Embryonic facial prominence (tissue), 1 donor: ENCODE measurements at regions not wholly inside any gene's neighbourhood (a gene's known extent, or its start where the extent isn't known, plus 50 kb on each side); places are given as distances from the start of the nearest gene placed in this dataset.

Experiments used
- DNase-seq: peaks from one replicate; pipeline ENCODE4 v3.0.0-alpha.2; 2016; ENCODE audit errors: extremely low spot score

GRCh38 chr2:64854773-64855237 lies 134.4 kb upstream of the SLC1A4 start:
- DNase-seq: no peak

- DNase-seq: no peak
Measured at GRCh38 chr2:64857581-64858471, 131.4 kb upstream of the SLC1A4 start.

GRCh38 chr2:64858541-64859311 lies 130.5 kb upstream of the SLC1A4 start:
- DNase-seq: no peak

DNA sequence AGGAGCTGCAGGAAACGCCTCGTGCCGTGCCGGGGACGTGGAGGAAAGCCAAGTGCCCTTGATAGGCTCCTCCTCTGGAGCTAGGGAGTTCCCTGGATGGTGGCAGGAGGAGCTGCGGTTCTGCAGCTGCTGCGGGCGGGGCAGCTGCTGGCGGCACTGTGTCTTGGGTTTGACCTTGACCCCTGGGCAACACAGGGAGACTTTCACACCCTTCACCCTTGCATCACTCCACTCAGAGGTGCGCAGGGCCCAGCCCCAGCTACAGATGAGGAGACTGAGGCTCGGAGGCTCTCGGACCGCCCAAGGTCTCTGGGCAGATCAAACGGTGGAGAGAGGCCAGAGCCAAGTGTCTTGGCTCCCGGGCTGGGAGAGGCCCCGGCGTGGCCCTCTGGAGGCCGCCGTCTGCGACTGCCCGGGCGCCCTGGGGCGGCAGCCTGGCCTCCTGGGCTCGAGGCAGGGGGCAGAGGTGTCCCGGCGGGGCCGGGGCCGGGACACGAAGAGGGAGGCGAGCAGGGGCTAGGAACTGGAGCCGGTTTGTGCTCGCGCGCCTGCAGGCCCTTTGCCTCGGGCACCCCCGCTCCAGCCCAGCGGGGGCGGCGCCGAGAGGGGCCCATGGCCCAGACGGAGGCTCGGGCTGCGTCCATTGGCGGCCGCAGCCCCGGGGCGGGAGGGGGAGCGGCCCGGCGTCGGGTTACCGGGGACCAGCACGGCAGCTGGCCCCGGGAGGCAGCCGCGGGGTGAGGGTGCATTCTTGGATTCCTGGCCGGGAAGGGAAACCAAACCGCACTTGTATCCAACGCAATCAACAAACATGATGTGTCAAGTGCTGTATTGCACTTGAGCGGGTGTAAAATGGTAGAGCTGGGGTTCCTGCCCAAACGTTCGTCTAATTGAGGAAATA lies 129.6 kb upstream of the SLC1A4 start:
- no peak for DNase-seq

DNA sequence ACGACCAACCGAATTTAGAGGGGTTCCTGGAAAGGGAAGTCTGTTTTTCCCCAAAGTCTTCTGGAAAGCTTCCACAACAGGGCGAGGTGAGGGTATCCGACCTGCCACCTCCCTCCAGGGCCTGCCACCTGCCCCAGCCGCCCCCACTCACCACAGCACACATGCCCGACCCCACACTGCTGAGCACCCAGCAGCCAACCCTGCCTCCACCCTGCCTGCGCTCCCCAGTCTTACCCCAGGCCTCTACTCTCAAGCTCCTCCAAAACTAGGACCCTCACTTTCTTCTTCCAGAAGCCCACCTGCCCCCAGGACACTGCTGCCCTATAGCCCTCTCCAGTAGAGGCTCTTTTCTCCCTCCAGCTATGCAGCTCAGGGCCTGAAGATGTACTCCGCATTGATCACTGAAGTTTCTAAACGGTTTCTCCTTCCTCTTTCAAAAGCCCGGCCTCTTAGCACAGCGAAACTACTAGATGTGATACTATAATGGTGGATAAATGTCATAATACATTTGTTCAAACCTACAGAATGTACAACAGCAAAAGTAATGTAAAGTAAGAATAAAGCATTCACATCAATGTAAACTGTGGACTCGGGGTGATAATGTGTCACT lies 128.8 kb upstream of the SLC1A4 start:
- no peak for DNase-seq

DNA sequence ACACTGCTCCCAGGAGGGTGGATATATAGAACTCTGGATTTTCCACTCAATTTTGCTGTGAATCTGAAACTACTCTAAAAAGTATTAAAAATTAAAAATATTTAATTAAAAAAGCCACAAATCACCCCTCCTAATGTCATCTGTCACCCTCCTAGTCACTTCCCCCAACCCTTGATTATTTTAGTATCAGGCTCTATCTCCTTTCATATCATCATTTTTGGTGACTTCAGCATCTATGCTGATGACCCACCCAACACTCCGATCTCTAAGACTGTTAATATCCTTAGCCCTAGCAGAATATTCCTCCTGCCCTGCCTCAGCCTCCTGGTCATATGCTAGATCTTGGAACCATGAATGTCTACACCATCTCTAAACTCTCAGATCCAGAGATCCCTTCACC lies 128.3 kb upstream of the SLC1A4 start:
- no peak for DNase-seq

- no peak for DNase-seq
Measured at GRCh38 chr2:64861452-64862397, 127.5 kb upstream of the SLC1A4 start.

GRCh38 chr2:64862623-64863022 lies 126.6 kb upstream of the SLC1A4 start:
- DNase-seq: no peak

- DNase-seq: no peak
Measured at GRCh38 chr2:64863097-64863820, 125.9 kb upstream of the SLC1A4 start.

GRCh38 chr2:64865073-64865830 lies 123.9 kb upstream of the SLC1A4 start:
- DNase-seq: peak; percentile 69

GRCh38 chr2:64865831-64866345 lies 123.3 kb upstream of the SLC1A4 start:
- DNase-seq: no peak

GRCh38 chr2:64866797-64867196 lies 122.4 kb upstream of the SLC1A4 start:
- no peak for DNase-seq

GRCh38 chr2:64867253-64867996 lies 121.8 kb upstream of the SLC1A4 start:
- no peak for DNase-seq

GRCh38 chr2:64869126-64869525 lies 120.1 kb upstream of the SLC1A4 start:
- no peak for DNase-seq

- DNase-seq: no peak
Measured at GRCh38 chr2:64873472-64873924, 115.7 kb upstream of the SLC1A4 start.

- no peak for DNase-seq
Measured at GRCh38 chr2:64874593-64874992, 114.6 kb upstream of the SLC1A4 start.

GRCh38 chr2:64875368-64875767 lies 113.8 kb upstream of the SLC1A4 start:
- DNase-seq: no peak
